AG10803 (cell line): ENCODE measurements at regions not wholly inside any gene's neighbourhood (a gene's known extent, or its start where the extent isn't known, plus 50 kb on each side); places are given as distances from the start of the nearest gene placed in this dataset.

ENCODE experiments used
- DNase-seq: peaks from one replicate; pipeline ENCODE4 v3.0.0; 2010; ENCODE audit warnings: low read depth
- H3K4me3 ChIP-seq: 2 replicates; pipeline ENCODE4 v1.5.1; 2011; ENCODE audit warnings: mild to moderate bottlenecking, low read length, control low read depth
- CTCF ChIP-seq: conservative IDR thresholded peaks from 2 replicates; pipeline ENCODE4 v1.5.1; 2011; ENCODE audit warnings: mild to moderate bottlenecking, low read length, control low read depth, inconsistent platforms

GRCh38 chr1:94345148-94345721, 73.0 kb upstream of the ABCD3 start:
- no peak for TF ChIP-seq CTCF
- no peak overlapping the region for H3K4me3 ChIP-seq
- DNase-seq, result no peak

GRCh38 chr1:94342416-94342815, 75.8 kb upstream of the ABCD3 start:
- H3K4me3 ChIP-seq, result no peak overlapping the region
- TF ChIP-seq CTCF, result no peak
- no peak for DNase-seq

GRCh38 chr1:94339206-94339927, 78.8 kb upstream of the ABCD3 start:
- no peak for DNase-seq
- H3K4me3 ChIP-seq, result no peak overlapping the region
- TF ChIP-seq CTCF, result no peak

GRCh38 chr1:94336991-94337390, 81.2 kb upstream of the ABCD3 start:
- TF ChIP-seq CTCF, result no peak
- no peak overlapping the region for H3K4me3 ChIP-seq
- DNase-seq, result no peak

GRCh38 chr1:94335950-94336349, 82.2 kb upstream of the ABCD3 start:
- peak; percentile 93 for DNase-seq
- TF ChIP-seq CTCF, result peak; percentile 96
- H3K4me3 ChIP-seq, result no peak overlapping the region

- H3K4me3 ChIP-seq, result no peak overlapping the region
- no peak for DNase-seq
- no peak for TF ChIP-seq CTCF
Observed at GRCh38 chr1:94335447-94335846, 82.7 kb upstream of the ABCD3 start.

- peak; percentile 28 for DNase-seq
- no peak overlapping the region for H3K4me3 ChIP-seq
- no peak for TF ChIP-seq CTCF
Observed at GRCh38 chr1:94334764-94335163, 83.4 kb upstream of the ABCD3 start.
